T-helper 2 cell (primary cell): ENCODE measurements at regions not wholly inside any gene's neighbourhood (a gene's known extent, or its start where the extent isn't known, plus 50 kb on each side); places are given as distances from the start of the nearest gene placed in this dataset.
"Not testable (repeated sequence)": the region's sequence is repeated elsewhere in the genome, so short reads cannot be mapped to it uniquely, and the experiment has no call there.

Experiments
- DNase-seq, 5 experiments: peaks; one replicate each; pipeline versions ENCODE4 v3.0.0 to v3.0.0-alpha.2; 2012 to 2022

DNA sequence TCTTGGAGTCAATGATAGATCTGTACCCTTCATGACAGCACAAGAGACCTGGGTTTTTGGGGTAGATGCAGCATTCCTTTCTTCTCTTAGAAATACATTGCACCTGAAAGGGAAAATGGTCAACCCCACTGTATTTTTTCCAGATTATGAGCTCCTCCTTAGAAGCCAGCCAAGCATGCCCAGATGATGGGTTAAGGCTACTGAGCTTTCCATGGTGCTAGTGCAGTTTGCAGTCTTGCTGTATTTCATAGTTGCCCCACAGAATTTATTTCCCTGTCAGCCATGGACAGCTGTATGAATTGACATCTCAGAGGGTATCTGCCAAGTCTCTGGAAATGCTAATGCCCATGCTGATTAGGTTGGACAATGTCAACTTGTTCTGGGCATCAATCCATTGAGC is 73.7 kb upstream of the H2AZ1 start:
- no peak for DNase-seq

DNA sequence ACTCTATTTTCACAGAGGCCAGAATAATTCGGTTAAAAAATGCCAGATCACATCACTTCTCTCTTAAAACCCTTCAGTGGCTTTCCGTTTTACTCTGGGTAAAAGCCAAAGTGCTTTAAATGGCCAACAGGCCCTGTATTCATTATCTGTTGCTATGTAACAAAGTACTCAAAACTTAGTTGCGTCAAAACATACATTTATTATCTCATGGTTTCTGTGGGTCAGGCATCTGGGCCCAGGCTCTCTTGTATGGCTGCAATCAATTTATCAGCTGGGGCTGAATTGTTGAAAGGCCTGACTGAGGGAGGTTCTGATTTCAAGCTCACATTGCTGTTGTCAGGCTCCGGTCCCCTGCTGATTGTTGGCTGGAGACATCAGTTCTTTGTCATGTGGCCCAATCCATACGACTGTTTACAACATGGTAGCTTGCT is 72.7 kb upstream of the H2AZ1 start:
- DNase-seq, result no peak

DNA sequence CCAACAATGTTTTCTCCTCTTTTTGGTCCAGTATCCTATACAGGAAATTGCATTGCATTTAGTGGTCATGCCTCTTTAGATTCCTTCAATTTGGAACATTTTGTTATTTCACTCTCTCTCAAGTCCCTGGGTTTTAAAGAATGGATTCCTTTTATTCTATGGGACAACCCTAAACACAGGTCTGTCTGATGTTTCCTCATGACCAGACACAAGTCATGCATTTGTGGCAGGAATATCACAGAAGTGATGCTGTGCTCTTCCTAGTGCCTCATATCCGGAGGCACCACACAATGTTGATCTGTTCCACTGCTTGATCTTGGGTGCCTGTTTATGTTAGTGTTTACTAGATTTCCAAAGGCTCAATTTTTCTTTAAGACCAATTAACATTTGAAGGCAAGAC is 69.7 kb upstream of the H2AZ1 start:
- no peak for DNase-seq

DNA sequence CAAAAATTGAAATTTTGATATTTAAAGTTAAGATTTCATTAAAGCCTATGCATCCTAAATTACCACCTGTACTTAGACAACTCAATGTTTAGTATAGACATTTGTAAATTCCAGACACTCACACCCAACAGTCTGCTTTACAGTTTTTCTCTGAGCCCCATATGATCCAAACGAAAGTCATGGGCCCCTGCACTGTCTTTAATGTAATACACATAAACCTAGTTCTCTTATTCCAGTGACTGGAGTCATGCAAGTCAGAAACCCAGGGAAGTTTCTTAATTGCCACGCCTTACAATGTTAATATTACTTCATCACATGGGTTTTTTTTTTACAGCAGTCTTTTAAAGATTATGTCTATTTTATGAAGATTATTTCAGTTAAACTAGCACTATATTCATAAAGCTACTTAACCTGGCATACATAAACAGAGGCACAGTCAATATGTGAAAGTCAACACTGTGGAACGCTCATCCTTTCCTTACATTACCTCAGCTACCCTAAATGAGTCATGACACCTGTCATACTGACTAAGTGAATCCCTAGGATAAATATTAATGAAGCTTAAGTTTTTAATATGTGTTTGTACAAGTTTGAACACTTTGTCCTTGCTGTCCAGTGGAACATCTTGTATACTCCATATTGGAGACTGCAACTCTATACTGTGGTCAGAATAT is 67.7 kb upstream of the H2AZ1 start:
- peak in 1 of 5 experiments; percentile 15 for DNase-seq

DNA sequence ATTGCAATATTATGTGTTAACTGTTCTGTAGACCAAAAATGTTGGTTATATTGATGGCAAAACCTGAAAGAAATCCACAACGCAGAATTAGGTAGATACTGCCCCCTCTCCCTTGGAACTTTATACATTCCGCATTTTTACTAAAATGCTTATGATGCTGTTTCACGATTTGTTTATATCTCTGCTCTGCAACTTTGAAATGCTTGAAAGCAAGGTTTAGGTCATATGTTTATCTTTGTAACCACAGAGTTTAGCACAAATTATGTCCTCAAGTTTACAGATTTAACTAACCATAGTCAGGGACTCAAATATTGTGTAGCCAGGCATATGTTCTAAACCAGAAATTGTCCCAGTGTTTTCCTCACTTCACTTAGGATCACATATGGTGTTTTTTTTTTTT is 66.1 kb upstream of the H2AZ1 start:
- DNase-seq, result no peak

DNA sequence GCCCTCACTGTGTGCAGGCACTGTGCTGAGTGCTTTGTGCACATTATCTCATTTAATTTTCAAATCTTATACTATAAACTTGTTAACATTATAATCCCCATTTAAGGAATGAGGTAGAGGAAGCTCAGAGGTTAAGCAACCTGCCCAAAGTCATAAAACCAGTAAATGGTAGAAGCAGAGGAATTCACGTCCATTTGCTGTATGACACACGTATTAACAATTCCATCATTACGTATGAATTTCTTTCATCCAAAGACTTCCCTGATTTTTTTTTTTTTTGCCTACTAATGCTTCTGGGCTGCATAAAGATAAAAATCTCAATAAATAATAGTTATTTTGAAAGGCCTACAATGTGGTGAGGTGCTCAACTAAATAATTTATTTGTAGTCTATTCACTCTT is 64.5 kb upstream of the H2AZ1 start:
- no peak for DNase-seq

DNA sequence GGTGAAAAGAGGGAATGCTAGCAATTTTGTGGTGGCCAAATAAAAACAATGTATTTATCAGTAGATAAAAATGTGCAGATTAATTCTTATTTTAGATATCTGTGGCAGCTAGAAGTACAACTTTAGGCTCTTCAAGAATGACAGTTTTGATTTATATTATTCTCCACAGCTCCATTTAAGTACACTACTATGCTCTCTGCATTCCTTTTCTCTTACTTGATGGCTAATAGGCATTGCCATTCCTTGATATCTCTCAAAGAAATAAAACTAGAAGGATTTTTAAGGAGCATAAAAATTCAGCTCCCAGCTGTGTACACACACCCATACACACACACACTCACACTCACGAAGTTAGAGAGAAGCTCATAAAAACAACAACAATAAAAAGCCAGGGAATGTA is 59.4 kb upstream of the H2AZ1 start:
- no peak for DNase-seq

DNA sequence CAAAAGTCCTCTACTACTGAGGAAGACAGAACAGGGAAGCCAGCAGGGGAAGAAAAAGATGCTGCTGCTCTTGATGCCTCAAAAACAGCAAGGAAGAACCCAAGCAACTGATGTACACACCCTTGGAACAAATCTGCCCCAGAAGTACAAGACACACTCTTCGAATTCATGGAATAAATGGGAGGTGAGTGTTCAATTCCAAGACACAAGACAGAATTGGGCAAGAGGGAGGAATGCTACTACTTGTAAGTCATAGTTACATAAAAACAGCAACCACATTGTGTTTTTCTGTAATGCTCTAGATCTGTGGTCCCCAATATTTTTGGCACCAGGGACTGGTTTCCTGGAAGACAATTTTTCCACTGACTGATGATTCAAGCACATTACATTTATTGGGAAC is 58.0 kb upstream of the H2AZ1 start:
- no peak for DNase-seq

DNA sequence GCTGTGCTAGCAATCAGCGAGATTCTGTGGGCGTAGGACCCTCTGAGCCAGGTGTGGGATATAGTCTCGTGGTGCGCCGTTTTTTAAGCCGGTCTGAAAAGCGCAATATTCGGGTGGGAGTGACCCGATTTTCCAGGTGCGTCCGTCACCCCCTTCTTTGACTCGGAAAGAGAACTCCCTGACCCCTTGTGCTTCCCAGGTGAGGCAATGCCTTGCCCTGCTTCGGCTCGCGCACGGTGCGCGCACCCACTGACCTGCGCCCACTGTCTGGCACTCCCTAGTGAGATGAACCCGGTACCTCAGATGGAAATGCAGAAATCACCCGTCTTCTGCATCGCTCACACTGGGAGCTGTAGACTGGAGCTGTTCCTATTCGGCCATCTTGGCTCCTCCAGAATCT is 56.1 kb upstream of the H2AZ1 start:
- DNase-seq, result not testable (repeated sequence)
